ENCODE measurements at regions not wholly inside any gene's neighbourhood (a gene's known extent, or its start where the extent isn't known, plus 50 kb on each side); places are given as distances from the start of the nearest gene placed in this dataset.

DNA sequence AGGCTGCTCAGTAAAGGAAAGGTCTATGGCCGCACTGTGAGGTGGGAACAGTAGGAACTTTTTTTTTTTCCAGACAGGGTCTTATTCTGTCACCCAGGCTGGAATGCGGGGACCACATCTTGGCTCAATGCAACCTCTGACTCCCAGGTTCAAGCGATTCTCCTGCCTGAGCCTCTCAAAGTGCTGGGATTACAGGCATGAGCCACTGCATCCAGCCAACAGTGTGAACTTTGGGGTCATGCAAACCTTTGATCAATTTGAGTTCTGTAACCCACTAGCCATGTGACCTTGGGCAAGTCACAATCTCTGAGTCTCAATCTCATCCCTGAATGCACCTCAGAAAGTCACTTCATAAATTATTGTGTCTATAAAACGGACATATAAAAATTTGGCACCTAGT, 286.8 kb upstream of the CTNNB1 start:
- Histone ChIP-seq H3K27ac (peak overlapping the region in 1 of 4 donors; percentile 10), H3K36me3 (no peaks in the 10 kb centered on the region), H3K4me1 (peaks cover 0 to 7% (median 0%) of the 10 kb centered on the region in 4 donors), H3K9me3 (no peaks in the 10 kb centered on the region), H3K27me3 (no peaks in the 10 kb centered on the region), H3K4me3 (no peak overlapping the region)
- TF ChIP-seq, protein P1, sequence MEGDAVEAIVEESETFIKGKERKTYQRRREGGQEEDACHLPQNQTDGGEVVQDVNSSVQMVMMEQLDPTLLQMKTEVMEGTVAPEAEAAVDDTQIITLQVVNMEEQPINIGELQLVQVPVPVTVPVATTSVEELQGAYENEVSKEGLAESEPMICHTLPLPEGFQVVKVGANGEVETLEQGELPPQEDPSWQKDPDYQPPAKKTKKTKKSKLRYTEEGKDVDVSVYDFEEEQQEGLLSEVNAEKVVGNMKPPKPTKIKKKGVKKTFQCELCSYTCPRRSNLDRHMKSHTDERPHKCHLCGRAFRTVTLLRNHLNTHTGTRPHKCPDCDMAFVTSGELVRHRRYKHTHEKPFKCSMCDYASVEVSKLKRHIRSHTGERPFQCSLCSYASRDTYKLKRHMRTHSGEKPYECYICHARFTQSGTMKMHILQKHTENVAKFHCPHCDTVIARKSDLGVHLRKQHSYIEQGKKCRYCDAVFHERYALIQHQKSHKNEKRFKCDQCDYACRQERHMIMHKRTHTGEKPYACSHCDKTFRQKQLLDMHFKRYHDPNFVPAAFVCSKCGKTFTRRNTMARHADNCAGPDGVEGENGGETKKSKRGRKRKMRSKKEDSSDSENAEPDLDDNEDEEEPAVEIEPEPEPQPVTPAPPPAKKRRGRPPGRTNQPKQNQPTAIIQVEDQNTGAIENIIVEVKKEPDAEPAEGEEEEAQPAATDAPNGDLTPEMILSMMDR (IDR thresholded peaks at IDR 0.05) = no peak
- no peak for TF ChIP-seq POLR2A (IDR thresholded peaks at IDR 0.05)
- no peak for DNase-seq

DNA sequence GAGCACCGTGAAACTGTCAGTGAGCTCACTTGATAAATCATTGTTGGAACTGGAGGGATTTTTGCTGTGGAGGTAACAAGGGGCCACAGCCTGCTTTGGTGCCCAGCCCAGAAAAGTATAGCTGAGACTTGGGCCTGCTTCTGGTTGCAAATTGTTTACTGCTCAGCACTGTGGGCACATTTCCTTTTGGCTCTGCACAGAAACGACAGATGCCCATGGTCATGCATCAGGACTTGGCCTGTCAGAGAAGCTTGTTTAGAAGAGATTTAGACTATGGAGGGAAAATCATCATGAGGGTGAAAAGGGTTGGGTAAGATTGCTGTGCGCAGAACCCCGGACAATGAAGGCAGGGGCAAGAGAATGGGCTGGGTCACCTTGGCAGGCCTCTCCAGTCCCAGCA, 286.1 kb upstream of the CTNNB1 start:
- no peak overlapping the region for H3K27ac ChIP-seq
- H3K27me3 ChIP-seq = no peaks in the 10 kb centered on the region
- H3K36me3 ChIP-seq = no peaks in the 10 kb centered on the region
- H3K9me3 ChIP-seq = no peaks in the 10 kb centered on the region
- H3K4me1 ChIP-seq = peaks cover 0 to 7% (median 0%) of the 10 kb centered on the region in 4 donors
- no peak overlapping the region for H3K4me3 ChIP-seq
- no peak for DNase-seq
- TF ChIP-seq POLR2A (IDR thresholded peaks at IDR 0.05) = no peak
- TF ChIP-seq, protein P1 (IDR thresholded peaks at IDR 0.05) = no peak

DNA sequence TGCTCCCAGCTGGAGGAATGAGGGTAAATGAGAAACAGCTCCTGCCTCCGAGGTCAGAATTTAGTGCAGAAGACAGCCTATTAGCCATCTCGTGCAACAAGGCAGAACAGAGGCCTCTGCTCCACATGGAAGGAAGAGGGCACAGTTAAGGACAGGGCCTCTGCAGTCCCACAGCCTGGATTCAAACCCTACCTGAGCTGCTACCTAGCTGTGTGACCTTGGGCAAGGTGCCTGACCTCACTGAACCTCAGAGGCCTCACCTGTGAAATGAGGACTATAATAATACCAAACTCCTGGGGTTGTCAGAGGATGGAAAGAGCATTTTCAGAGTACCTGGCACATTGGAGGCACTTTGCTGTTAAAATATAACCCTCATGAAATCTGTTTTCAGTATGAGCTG, 285.7 kb upstream of the CTNNB1 start:
- TF ChIP-seq POLR2A (IDR thresholded peaks at IDR 0.05) = no peak
- TF ChIP-seq, protein P1 (IDR thresholded peaks at IDR 0.05) = no peak
- Histone ChIP-seq H3K36me3 (no peaks in the 10 kb centered on the region), H3K27ac (no peak overlapping the region), H3K27me3 (no peaks in the 10 kb centered on the region), H3K9me3 (no peaks in the 10 kb centered on the region), H3K4me3 (no peak overlapping the region), H3K4me1 (peaks cover 0 to 7% (median 0%) of the 10 kb centered on the region in 4 donors)
- no peak for DNase-seq

DNA sequence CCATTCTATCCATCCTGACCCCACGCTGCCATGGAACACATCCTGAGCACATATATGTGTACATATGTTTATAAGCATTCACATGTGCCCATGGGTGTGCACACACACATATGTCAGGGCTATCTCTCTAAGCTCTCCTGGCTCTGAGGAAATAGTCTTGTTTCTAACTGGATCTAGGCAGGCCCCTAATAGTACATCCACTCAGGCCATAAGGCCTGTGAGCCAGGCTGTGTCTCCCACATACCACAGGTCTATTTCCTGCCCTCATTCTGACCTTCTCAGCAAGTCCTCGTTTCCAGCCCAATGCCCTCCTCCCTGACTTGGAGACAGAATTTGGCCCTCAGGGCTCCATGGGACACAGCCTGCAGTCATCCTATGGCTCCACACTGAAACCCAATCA, 284.8 kb upstream of the CTNNB1 start:
- TF ChIP-seq, protein P1 (IDR thresholded peaks at IDR 0.05) = no peak
- no peak for TF ChIP-seq POLR2A (IDR thresholded peaks at IDR 0.05)
- H3K9me3 ChIP-seq = no peaks in the 10 kb centered on the region
- DNase-seq = no peak

DNA sequence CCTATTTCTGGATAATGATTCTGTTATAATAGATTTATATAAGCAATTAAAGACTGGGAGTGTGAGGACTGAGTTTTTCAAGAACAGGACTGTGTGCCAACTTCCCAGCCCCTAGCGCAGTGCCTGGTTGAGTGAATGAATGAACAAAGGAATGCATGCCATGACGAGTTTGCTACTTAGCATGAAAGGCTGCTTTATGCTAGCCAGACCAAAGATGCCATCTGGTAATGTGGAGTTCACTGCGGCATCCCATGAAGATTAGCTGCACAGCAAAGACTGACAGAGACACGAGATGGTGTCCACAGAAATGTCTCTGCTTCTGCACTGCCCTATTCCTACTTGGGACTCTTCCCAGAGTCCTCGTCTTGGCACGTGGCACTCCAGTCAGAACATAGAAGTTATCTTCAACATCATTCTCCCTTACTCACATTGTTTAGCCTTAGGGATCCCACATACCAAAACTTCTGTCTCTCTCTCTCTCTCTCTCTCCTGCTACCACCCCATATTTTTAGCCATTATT, 283.9 kb upstream of the CTNNB1 start:
- no peaks in the 10 kb centered on the region for H3K27me3 ChIP-seq
- H3K4me1 ChIP-seq = peaks cover 0 to 7% (median 0%) of the 10 kb centered on the region in 4 donors
- H3K4me3 ChIP-seq = no peak overlapping the region
- no peak overlapping the region for H3K27ac ChIP-seq
- TF ChIP-seq POLR2A (IDR thresholded peaks at IDR 0.05) = no peak
- TF ChIP-seq, protein P1 (IDR thresholded peaks at IDR 0.05) = no peak
- H3K9me3 ChIP-seq = no peaks in the 10 kb centered on the region
- no peaks in the 10 kb centered on the region for H3K36me3 ChIP-seq
- DNase-seq = no peak

More for the DNA sequence above, 284.8 kb upstream of the CTNNB1 start:
- Histone ChIP-seq H3K27me3 (no peaks in the 10 kb centered on the region), H3K4me3 (no peak overlapping the region), H3K36me3 (no peaks in the 10 kb centered on the region), H3K27ac (no peak overlapping the region), H3K4me1 (peaks cover 0 to 7% (median 0%) of the 10 kb centered on the region in 4 donors)

DNA sequence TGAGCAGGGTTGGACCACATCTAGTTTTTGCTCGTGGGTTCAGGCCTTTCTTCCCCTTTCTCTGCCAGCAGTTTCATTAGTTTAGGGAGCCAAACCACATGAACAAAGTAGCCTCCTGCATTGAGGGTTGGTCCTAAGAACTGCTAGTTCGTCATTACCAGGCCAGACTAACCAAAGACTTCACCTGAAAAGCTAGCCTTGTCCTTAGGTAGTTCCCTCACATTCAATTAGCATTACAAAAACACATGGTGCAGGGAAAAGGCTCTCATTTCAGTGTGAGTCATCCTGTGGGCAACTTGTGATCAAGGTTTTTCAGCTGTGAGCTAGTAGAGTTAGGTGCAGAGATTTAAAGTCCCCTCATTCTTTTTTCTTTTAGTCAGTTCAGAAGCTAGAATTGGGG, 279.3 kb upstream of the CTNNB1 start:
- H3K36me3 ChIP-seq = no peaks in the 10 kb centered on the region
- H3K9me3 ChIP-seq = no peaks in the 10 kb centered on the region
- no peak for TF ChIP-seq POLR2A (IDR thresholded peaks at IDR 0.05)
- TF ChIP-seq, protein P1 (IDR thresholded peaks at IDR 0.05) = no peak
- no peak overlapping the region for H3K27ac ChIP-seq
- H3K4me1 ChIP-seq = peaks cover 0 to 12% (median 0%) of the 10 kb centered on the region in 4 donors
- H3K4me3 ChIP-seq = no peak overlapping the region
- no peak for DNase-seq
- H3K27me3 ChIP-seq = no peaks in the 10 kb centered on the region
